PC-3 (cell line): ENCODE measurements at regions not wholly inside any gene's neighbourhood (a gene's known extent, or its start where the extent isn't known, plus 50 kb on each side); places are given as distances from the start of the nearest gene placed in this dataset.

Source experiments
- CTCF ChIP-seq: fragments of 300-600 bp; sonication (generic); conservative IDR thresholded peaks from 2 replicates; pipeline ENCODE4 v1.5.1; 2017; ENCODE audit warnings: antibody characterized with exemption, low read depth, mild to moderate bottlenecking, low read length
- EZH2 ChIP-seq: fragments of 300-600 bp; sonication (generic); IDR thresholded peaks from one replicate; pipeline ENCODE4 v1.6.1; 2017; ENCODE audit warnings: antibody characterized with exemption, mild to moderate bottlenecking, low read length; ENCODE audit not compliant: unreplicated experiment

- no peak for TF ChIP-seq CTCF
- TF ChIP-seq EZH2 = no peak
These were observed 343.6 kb upstream of the ESRRG start for GRCh38 chr1:217066794-217067193.
